ENCODE measurements at regions not wholly inside any gene's neighbourhood (a gene's known extent, or its start where the extent isn't known, plus 50 kb on each side); places are given as distances from the start of the nearest gene placed in this dataset.

GRCh38 chr3:59540696-59541095 lies 490.9 kb upstream of the CFAP20DC start:
- Histone ChIP-seq H3K4me3 (ENCODE audit: low read depth, low read length, poor library complexity, severe bottlenecking) (no peak overlapping the region), H3K4me1 (ENCODE audit: insufficient read depth, low read length, poor library complexity, severe bottlenecking) (no peaks in the 10 kb centered on the region), H3K9me3 (ENCODE audit: low read depth, low read length, poor library complexity, severe bottlenecking) (no peaks in the 10 kb centered on the region), H3K36me3 (ENCODE audit: insufficient read depth, low read length, poor library complexity, severe bottlenecking) (no peaks in the 10 kb centered on the region), H3K27ac (ENCODE audit: low read depth, low read length, poor library complexity, severe bottlenecking) (no peak overlapping the region), H3K27me3 (replicated peaks; ENCODE audit: insufficient read depth, low read depth, low read length, poor library complexity) (no peaks in the 10 kb centered on the region)
- no peak for DNase-seq (ENCODE audit: low spot score)
- no peak for TF ChIP-seq EZH2 (IDR thresholded peaks at IDR 0.05; ENCODE audit: borderline replicate concordance, low read depth, low read length, poor library complexity, severe bottlenecking)
- no peak for TF ChIP-seq CTCF (conservative IDR thresholded peaks at IDR 0.05; ENCODE audit: low read depth, low read length)
- no TSS peak for BruUV-seq (replicated peaks)
- intact Hi-C loops (cut with micrococcal nuclease; ENCODE audit: unreplicated experiment) = no loop called here
- CTCF ChIA-PET = no interaction called here
- POLR2A ChIA-PET (ENCODE audit: low non-redundant PET) = no interaction called here

GRCh38 chr3:59540241-59540640 lies 490.4 kb upstream of the CFAP20DC start:
- intact Hi-C loops (cut with micrococcal nuclease; ENCODE audit: unreplicated experiment) = no loop called here
- no peaks in the 10 kb centered on the region for H3K36me3 ChIP-seq (ENCODE audit: insufficient read depth, low read length, poor library complexity, severe bottlenecking)
- ChIA-PET CTCF (no interaction called here), POLR2A (ENCODE audit: low non-redundant PET) (no interaction called here)
- no TSS peak for BruUV-seq (replicated peaks)
- H3K27me3 ChIP-seq (replicated peaks; ENCODE audit: insufficient read depth, low read depth, low read length, poor library complexity) = no peaks in the 10 kb centered on the region
- no peak overlapping the region for H3K4me3 ChIP-seq (ENCODE audit: low read depth, low read length, poor library complexity, severe bottlenecking)
- H3K9me3 ChIP-seq (ENCODE audit: low read depth, low read length, poor library complexity, severe bottlenecking) = no peaks in the 10 kb centered on the region
- no peak for DNase-seq (ENCODE audit: low spot score)
- TF ChIP-seq EZH2 (IDR thresholded peaks at IDR 0.05; ENCODE audit: borderline replicate concordance, low read depth, low read length, poor library complexity, severe bottlenecking) (no peak), CTCF (conservative IDR thresholded peaks at IDR 0.05; ENCODE audit: low read depth, low read length) (no peak)
- H3K27ac ChIP-seq (ENCODE audit: low read depth, low read length, poor library complexity, severe bottlenecking) = no peak overlapping the region
- no peaks in the 10 kb centered on the region for H3K4me1 ChIP-seq (ENCODE audit: insufficient read depth, low read length, poor library complexity, severe bottlenecking)

GRCh38 chr3:59538753-59539432 lies 489.1 kb upstream of the CFAP20DC start:
- Histone ChIP-seq H3K27me3 (replicated peaks; ENCODE audit: insufficient read depth, low read depth, low read length, poor library complexity) (no peaks in the 10 kb centered on the region), H3K4me1 (ENCODE audit: insufficient read depth, low read length, poor library complexity, severe bottlenecking) (no peaks in the 10 kb centered on the region), H3K9me3 (ENCODE audit: low read depth, low read length, poor library complexity, severe bottlenecking) (no peaks in the 10 kb centered on the region), H3K27ac (ENCODE audit: low read depth, low read length, poor library complexity, severe bottlenecking) (no peak overlapping the region), H3K4me3 (ENCODE audit: low read depth, low read length, poor library complexity, severe bottlenecking) (no peak overlapping the region), H3K36me3 (ENCODE audit: insufficient read depth, low read length, poor library complexity, severe bottlenecking) (no peaks in the 10 kb centered on the region)
- POLR2A ChIA-PET (ENCODE audit: low non-redundant PET) = no interaction called here
- no peak for DNase-seq (ENCODE audit: low spot score)
- BruUV-seq (replicated peaks) = no TSS peak
- CTCF ChIA-PET = no interaction called here
- TF ChIP-seq EZH2 (IDR thresholded peaks at IDR 0.05; ENCODE audit: borderline replicate concordance, low read depth, low read length, poor library complexity, severe bottlenecking) (no peak), CTCF (conservative IDR thresholded peaks at IDR 0.05; ENCODE audit: low read depth, low read length) (no peak)
- intact Hi-C loops (cut with micrococcal nuclease; ENCODE audit: unreplicated experiment) = no loop called here
